LNCaP clone FGC (cell line): ENCODE measurements at regions not wholly inside any gene's neighbourhood (a gene's known extent, or its start where the extent isn't known, plus 50 kb on each side); places are given as distances from the start of the nearest gene placed in this dataset.

ENCODE experiments used
- DNase-seq: peaks from one replicate; pipeline ENCODE4 v3.0.0-alpha.2; 2011; ENCODE audit warnings: low read depth
- H3K4me3 ChIP-seq: 2 replicates; pipeline ENCODE4 v1.5.1; 2011; ENCODE audit warnings: mild to moderate bottlenecking, low read depth, low read length, control low read depth
- CTCF ChIP-seq: IDR thresholded peaks from 2 replicates; pipeline ENCODE4 v1.5.1; 2012; ENCODE audit warnings: mild to moderate bottlenecking; ENCODE audit not compliant: control insufficient read depth, insufficient read depth; ENCODE audit errors: extremely low read depth

GRCh38 chr13:40863723-40864122, 74.3 kb downstream of the SLC25A15 start:
- TF ChIP-seq CTCF: no peak
- H3K4me3 ChIP-seq: no peak overlapping the region
- DNase-seq: no peak

- DNase-seq: no peak
- no peak for TF ChIP-seq CTCF
- no peak overlapping the region for H3K4me3 ChIP-seq
These were observed 84.8 kb downstream of the SLC25A15 start for GRCh38 chr13:40874138-40874779.

DNA sequence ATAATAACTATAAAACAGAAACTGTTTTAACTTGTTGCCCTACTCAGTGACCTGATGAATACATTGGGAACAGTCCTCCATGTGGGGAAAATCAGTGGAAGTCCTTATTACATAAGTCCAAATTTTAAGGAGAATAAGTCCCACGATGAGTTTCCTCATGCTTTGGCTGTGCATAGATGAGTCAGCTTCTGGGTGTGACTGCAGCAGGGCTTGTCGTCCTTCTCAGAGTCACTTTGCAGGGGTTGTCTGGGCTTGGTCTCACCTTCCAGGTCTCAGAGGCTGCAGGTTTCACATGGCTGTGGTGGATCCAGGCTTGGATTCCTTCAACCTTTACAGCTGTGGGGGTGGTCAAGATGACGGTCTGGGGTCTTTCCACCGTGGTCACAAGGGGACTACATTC, 85.6 kb downstream of the SLC25A15 start:
- H3K4me3 ChIP-seq: no peak overlapping the region
- TF ChIP-seq CTCF: no peak
- DNase-seq: no peak

DNA sequence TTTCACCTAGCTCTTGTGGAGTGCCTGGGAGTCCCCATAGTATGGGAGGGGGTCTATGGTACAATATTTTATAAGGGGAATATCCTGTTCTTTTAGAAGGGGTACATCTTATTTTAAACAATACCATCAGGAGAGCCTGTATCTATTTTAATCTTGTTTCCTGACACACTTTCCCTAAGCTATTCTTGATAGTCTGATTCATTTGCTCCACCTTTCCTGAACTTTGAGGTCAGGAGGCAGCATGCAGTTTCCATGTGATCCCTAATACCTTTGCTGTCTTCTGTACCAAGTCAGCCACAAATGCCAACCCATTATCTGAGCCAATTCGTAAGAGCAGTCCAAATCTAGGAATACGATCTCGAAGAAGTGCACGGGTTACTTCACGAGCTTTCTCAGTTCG, 86.2 kb downstream of the SLC25A15 start:
- no peak for DNase-seq
- no peak overlapping the region for H3K4me3 ChIP-seq
- no peak for TF ChIP-seq CTCF

- DNase-seq: peak; percentile 17
- no peak for TF ChIP-seq CTCF
- no peak overlapping the region for H3K4me3 ChIP-seq
These were observed 86.8 kb downstream of the SLC25A15 start for GRCh38 chr13:40876020-40876738.

GRCh38 chr13:40878321-40878720, 88.9 kb downstream of the SLC25A15 start:
- H3K4me3 ChIP-seq: no peak overlapping the region
- DNase-seq: no peak
- TF ChIP-seq CTCF: no peak
